ENCODE measurements at regions not wholly inside any gene's neighbourhood (a gene's known extent, or its start where the extent isn't known, plus 50 kb on each side); places are given as distances from the start of the nearest gene placed in this dataset.

GRCh38 chr6:156507656-156508055 lies 269.5 kb upstream of the ARID1B start:
- TF ChIP-seq POLR2AphosphoS5 (IDR thresholded peaks at IDR 0.05) (no peak), CTCF (IDR thresholded peaks at IDR 0.05) (no peak)

All from upper lobe of left lung (tissue), 4 donors.